ENCODE measurements at regions not wholly inside any gene's neighbourhood (a gene's known extent, or its start where the extent isn't known, plus 50 kb on each side); places are given as distances from the start of the nearest gene placed in this dataset.

- H3K27ac ChIP-seq, result no peak overlapping the region
- TF ChIP-seq CTCF (conservative IDR thresholded peaks at IDR 0.05) (no peak), ZFX (IDR thresholded peaks at IDR 0.05) (no peak)
Measured at GRCh38 chr5:12248831-12249230, 344.6 kb upstream of the CTNND2 start.

- no peak overlapping the region for H3K27ac ChIP-seq
- TF ChIP-seq CTCF (conservative IDR thresholded peaks at IDR 0.05) (no peak), ZFX (IDR thresholded peaks at IDR 0.05) (no peak)
Measured at GRCh38 chr5:12246036-12246435, 341.8 kb upstream of the CTNND2 start.

GRCh38 chr5:12245429-12245828 is 341.2 kb upstream of the CTNND2 start:
- H3K27ac ChIP-seq, result no peak overlapping the region
- TF ChIP-seq CTCF (conservative IDR thresholded peaks at IDR 0.05), result no peak
- no peak for TF ChIP-seq ZFX (IDR thresholded peaks at IDR 0.05)

- TF ChIP-seq CTCF (conservative IDR thresholded peaks at IDR 0.05) (no peak), ZFX (IDR thresholded peaks at IDR 0.05) (no peak)
- no peak overlapping the region for H3K27ac ChIP-seq
Measured at GRCh38 chr5:12242950-12243888, 339.0 kb upstream of the CTNND2 start.

GRCh38 chr5:12237837-12238575 is 333.8 kb upstream of the CTNND2 start:
- no peak for TF ChIP-seq CTCF (conservative IDR thresholded peaks at IDR 0.05)

GRCh38 chr5:12230659-12231058 is 326.4 kb upstream of the CTNND2 start:
- TF ChIP-seq ZFX (IDR thresholded peaks at IDR 0.05) (no peak), CTCF (conservative IDR thresholded peaks at IDR 0.05) (no peak)
- no peak overlapping the region for H3K27ac ChIP-seq

More at GRCh38 chr5:12237837-12238575, 333.8 kb upstream of the CTNND2 start:
- no peak overlapping the region for H3K27ac ChIP-seq

- no peak overlapping the region for H3K27ac ChIP-seq
Measured at GRCh38 chr5:12217039-12217438, 312.8 kb upstream of the CTNND2 start.

More at GRCh38 chr5:12217039-12217438, 312.8 kb upstream of the CTNND2 start:
- no peak for TF ChIP-seq CTCF (conservative IDR thresholded peaks at IDR 0.05)
- TF ChIP-seq ZFX (IDR thresholded peaks at IDR 0.05), result no peak
